ENCODE measurements at regions not wholly inside any gene's neighbourhood (a gene's known extent, or its start where the extent isn't known, plus 50 kb on each side); places are given as distances from the start of the nearest gene placed in this dataset.
A peak's percentile ranks its signal among the peaks of the same experiment; 100 is the strongest.

DNA sequence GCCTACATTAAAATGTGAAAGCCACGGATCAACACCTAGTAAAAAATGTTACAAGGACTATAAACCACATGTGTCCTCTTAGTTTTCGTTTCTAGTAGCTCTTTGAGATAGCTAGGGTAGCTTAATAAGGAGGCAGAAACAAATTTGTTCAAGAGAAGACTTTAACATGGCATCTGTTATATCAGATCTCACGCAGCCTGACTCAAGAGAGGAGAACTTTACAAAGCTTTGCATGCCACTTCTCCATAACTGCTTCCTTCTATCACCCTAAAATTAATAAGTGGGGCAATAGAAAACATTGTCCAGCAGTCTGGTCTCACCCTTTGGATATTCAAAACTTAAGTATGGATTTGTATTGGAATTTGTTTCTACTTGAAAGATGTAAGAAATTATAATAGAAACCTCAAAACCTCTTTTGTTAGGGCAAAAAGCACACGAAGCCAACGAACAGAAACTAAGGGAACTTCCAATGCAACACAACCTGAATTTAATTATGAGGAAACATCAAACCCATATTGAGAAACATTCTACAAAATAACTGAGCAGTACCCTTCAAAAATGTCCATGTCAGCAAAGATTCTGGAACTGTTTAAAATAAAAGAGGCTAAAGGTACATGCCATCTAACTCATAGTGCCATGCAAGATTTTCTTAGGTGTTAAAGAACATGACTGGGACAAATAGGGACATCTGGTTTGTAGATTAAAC is 194.8 kb downstream of the LRIG3 start:
- no peak overlapping the region for H3K4me3 ChIP-seq
- no peak for DNase-seq (ENCODE audit: low read depth in 1 of 2, low spot score in 1 of 2)
- TF ChIP-seq, protein P1, sequence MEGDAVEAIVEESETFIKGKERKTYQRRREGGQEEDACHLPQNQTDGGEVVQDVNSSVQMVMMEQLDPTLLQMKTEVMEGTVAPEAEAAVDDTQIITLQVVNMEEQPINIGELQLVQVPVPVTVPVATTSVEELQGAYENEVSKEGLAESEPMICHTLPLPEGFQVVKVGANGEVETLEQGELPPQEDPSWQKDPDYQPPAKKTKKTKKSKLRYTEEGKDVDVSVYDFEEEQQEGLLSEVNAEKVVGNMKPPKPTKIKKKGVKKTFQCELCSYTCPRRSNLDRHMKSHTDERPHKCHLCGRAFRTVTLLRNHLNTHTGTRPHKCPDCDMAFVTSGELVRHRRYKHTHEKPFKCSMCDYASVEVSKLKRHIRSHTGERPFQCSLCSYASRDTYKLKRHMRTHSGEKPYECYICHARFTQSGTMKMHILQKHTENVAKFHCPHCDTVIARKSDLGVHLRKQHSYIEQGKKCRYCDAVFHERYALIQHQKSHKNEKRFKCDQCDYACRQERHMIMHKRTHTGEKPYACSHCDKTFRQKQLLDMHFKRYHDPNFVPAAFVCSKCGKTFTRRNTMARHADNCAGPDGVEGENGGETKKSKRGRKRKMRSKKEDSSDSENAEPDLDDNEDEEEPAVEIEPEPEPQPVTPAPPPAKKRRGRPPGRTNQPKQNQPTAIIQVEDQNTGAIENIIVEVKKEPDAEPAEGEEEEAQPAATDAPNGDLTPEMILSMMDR (IDR thresholded peaks at IDR 0.05; ENCODE audit: low read depth, low read length) = no peak
- H3K9me3 ChIP-seq (ENCODE audit: low read depth) = no peaks in the 10 kb centered on the region
- H3K36me3 ChIP-seq = no peaks in the 10 kb centered on the region
- H3K27me3 ChIP-seq = no peaks in the 10 kb centered on the region
- no peak overlapping the region for H3K27ac ChIP-seq
- no peaks in the 10 kb centered on the region for H3K4me1 ChIP-seq (ENCODE audit: low read depth)

DNA sequence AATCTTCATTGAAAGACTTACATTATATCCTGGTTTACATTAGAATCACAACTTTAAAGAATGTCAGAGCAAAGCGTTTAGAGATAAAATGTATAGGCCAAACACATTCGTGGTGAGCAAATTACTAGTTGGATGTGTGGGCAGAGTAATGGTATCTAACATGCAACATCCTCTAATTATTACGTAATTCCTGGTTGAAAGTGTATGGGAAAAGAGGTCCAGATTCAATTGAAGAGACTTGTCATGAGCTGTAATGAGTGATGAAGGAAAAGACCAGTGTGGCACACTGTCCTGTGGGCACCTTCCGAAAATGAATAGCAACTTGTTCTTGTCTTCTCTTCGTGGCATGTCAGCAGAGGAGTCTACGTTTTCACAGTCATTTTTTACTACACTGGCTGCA is 192.8 kb downstream of the LRIG3 start:
- peak in 1 of 2 donors; percentile 59 for DNase-seq (ENCODE audit: low read depth in 1 of 2, low spot score in 1 of 2)
- H3K27me3 ChIP-seq = no peaks in the 10 kb centered on the region
- no peaks in the 10 kb centered on the region for H3K4me1 ChIP-seq (ENCODE audit: low read depth)
- H3K4me3 ChIP-seq = no peak overlapping the region
- H3K36me3 ChIP-seq = no peaks in the 10 kb centered on the region
- H3K9me3 ChIP-seq (ENCODE audit: low read depth) = no peaks in the 10 kb centered on the region
- TF ChIP-seq, protein P1 (IDR thresholded peaks at IDR 0.05; ENCODE audit: low read depth, low read length) = no peak
- no peak overlapping the region for H3K27ac ChIP-seq

DNA sequence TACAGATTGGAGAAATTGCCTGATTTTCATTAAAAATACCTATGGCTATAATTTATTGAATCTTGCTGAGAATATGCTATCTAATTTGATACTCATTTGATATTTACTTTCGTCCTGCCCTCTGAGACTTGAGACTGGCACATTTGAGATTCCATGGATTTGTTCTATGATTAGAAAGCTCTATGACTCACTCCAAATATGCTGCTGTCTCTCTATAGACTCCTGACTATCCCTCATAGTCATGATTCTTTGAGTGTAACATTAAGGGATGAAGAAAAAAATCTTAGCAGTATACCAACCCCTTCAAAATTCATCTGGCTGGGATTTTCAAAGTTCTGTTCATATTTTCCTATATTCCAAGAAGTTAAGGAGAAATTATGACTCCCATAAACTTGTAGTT is 191.9 kb downstream of the LRIG3 start:
- Histone ChIP-seq H3K9me3 (ENCODE audit: low read depth) (no peaks in the 10 kb centered on the region), H3K4me1 (ENCODE audit: low read depth) (no peaks in the 10 kb centered on the region), H3K27ac (no peak overlapping the region), H3K27me3 (no peaks in the 10 kb centered on the region), H3K4me3 (no peak overlapping the region), H3K36me3 (no peaks in the 10 kb centered on the region)
- DNase-seq (ENCODE audit: low read depth in 1 of 2, low spot score in 1 of 2) = no peak
- TF ChIP-seq, protein P1 (IDR thresholded peaks at IDR 0.05; ENCODE audit: low read depth, low read length) = no peak

DNA sequence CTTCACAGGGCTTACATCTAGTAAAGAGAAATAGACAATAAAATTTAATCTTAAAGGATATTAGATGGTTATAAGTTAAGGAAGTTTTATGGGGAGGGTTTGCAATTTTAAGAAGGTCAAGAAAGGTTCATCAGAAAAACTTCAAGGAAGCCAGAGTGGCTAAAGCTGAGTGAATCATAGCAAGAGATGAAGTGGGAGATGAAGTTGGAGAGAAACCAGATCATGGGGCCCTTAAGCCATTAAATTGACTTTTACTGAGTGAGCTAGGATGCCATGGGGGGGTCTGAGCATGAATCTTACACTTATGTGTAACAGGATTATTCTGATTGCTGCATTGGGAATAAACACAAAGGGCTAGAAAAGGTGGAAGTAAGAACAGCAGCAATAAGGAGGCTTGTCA is 189.2 kb downstream of the LRIG3 start:
- no peaks in the 10 kb centered on the region for H3K27me3 ChIP-seq
- DNase-seq (ENCODE audit: low read depth in 1 of 2, low spot score in 1 of 2) = no peak
- TF ChIP-seq, protein P1 (IDR thresholded peaks at IDR 0.05; ENCODE audit: low read depth, low read length) = no peak

DNA sequence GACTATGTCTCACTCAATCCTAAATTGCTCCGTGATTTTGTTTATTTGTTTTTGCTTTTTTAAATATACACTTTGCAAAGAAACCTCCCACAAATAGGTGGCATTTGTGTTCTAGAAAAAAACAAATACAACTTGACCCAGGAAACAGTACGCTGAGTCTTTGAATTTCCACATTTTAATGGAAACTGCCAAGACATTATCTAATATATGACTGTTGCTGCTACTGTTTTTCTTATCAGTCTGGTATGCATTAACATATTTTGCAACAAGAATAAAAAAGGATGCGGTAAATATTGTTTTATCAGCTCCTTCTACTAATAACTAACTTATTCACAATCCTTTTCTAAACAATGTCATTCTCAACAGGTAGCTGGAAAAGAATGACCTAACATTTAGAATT is 187.4 kb downstream of the LRIG3 start:
- Histone ChIP-seq H3K4me1 (ENCODE audit: low read depth) (no peaks in the 10 kb centered on the region), H3K4me3 (no peak overlapping the region), H3K36me3 (no peaks in the 10 kb centered on the region), H3K9me3 (ENCODE audit: low read depth) (no peaks in the 10 kb centered on the region), H3K27me3 (no peaks in the 10 kb centered on the region), H3K27ac (no peak overlapping the region)
- DNase-seq (ENCODE audit: low read depth in 1 of 2, low spot score in 1 of 2) = peak in 1 of 2 donors; percentile 55
- TF ChIP-seq, protein P1 (IDR thresholded peaks at IDR 0.05; ENCODE audit: low read depth, low read length) = no peak

More for the DNA sequence above, 189.2 kb downstream of the LRIG3 start:
- Histone ChIP-seq H3K36me3 (no peaks in the 10 kb centered on the region), H3K27ac (no peak overlapping the region), H3K9me3 (ENCODE audit: low read depth) (no peaks in the 10 kb centered on the region), H3K4me3 (no peak overlapping the region), H3K4me1 (ENCODE audit: low read depth) (no peaks in the 10 kb centered on the region)

Data from cardiac muscle cell (in vitro differentiated cells and primary cell).